Activated CD4-positive, alpha-beta T cell treated with anti-CD3 and anti-CD28 coated beads, Interleukin-2, amount 10 ng/mL, durations not matched to agents 7 days and 5 days (primary cell): ENCODE measurements at regions not wholly inside any gene's neighbourhood (a gene's known extent, or its start where the extent isn't known, plus 50 kb on each side); places are given as distances from the start of the nearest gene placed in this dataset.

Source experiments
- CTCF ChIA-PET: fragments of 350-600 bp; sonication (Branson Sonifier 250); formaldehyde crosslinking; loops from one replicate; lab custom pipeline; 2021; ENCODE audit warnings: antibody characterized with exemption; lab: Charles Lee
- POLR2A ChIA-PET: fragments of 350-600 bp; sonication (Branson Sonifier 250); formaldehyde crosslinking; loops from one replicate; lab custom pipeline; 2021; ENCODE audit warnings: antibody characterized with exemption; lab: Charles Lee
- DNase-seq: peaks from one replicate; pipeline ENCODE4 v3.0.0-alpha.2; 2020
- H3K27ac Mint-ChIP-seq: one replicate; pipeline ENCODE4 v1.8.0; 2021; ENCODE audit warnings: mild to moderate bottlenecking, moderate library complexity, mixed read lengths
- H3K27me3 Mint-ChIP-seq: one replicate; pipeline ENCODE4 v1.8.0; 2021; ENCODE audit warnings: mixed read lengths
- H3K36me3 Mint-ChIP-seq: one replicate; pipeline ENCODE4 v1.8.0; 2021; ENCODE audit warnings: low read depth, mixed read lengths
- H3K4me1 Mint-ChIP-seq: one replicate; pipeline ENCODE4 v1.8.0; 2021; ENCODE audit warnings: mixed read lengths
- H3K4me3 Mint-ChIP-seq: one replicate; pipeline ENCODE4 v1.8.0; 2021; ENCODE audit warnings: mild to moderate bottlenecking, moderate library complexity, mixed read lengths
- H3K9me3 Mint-ChIP-seq: one replicate; pipeline ENCODE4 v1.8.0; 2021; ENCODE audit warnings: mixed read lengths

GRCh38 chr6:1039746-1040145 lies 272.2 kb upstream of the FOXQ1 start:
- ChIA-PET CTCF (no interaction called here), POLR2A (no interaction called here)
- no peak for DNase-seq
- H3K27ac Mint-ChIP-seq: no peak overlapping the region
- H3K36me3 Mint-ChIP-seq: no peaks in the 10 kb centered on the region
- no peak overlapping the region for H3K4me3 Mint-ChIP-seq
- no peaks in the 10 kb centered on the region for H3K4me1 Mint-ChIP-seq
- H3K9me3 Mint-ChIP-seq: no peaks in the 10 kb centered on the region
- no peaks in the 10 kb centered on the region for H3K27me3 Mint-ChIP-seq

- H3K27ac Mint-ChIP-seq: no peak overlapping the region
- CTCF ChIA-PET: no interaction called here
Observed at GRCh38 chr6:1039191-1039590, 272.7 kb upstream of the FOXQ1 start.

GRCh38 chr6:1037430-1038202 lies 274.3 kb upstream of the FOXQ1 start:
- peaks cover 11% of the 10 kb centered on the region for H3K27me3 Mint-ChIP-seq
- ChIA-PET CTCF (no interaction called here), POLR2A (no interaction called here)
- no peaks in the 10 kb centered on the region for H3K4me1 Mint-ChIP-seq
- no peaks in the 10 kb centered on the region for H3K36me3 Mint-ChIP-seq
- DNase-seq: no peak
- H3K27ac Mint-ChIP-seq: no peak overlapping the region
- H3K4me3 Mint-ChIP-seq: no peak overlapping the region
- no peaks in the 10 kb centered on the region for H3K9me3 Mint-ChIP-seq

More at GRCh38 chr6:1039191-1039590, 272.7 kb upstream of the FOXQ1 start:
- Mint-ChIP-seq H3K9me3 (no peaks in the 10 kb centered on the region), H3K27me3 (no peaks in the 10 kb centered on the region), H3K36me3 (no peaks in the 10 kb centered on the region), H3K4me3 (no peak overlapping the region), H3K4me1 (no peaks in the 10 kb centered on the region)
- DNase-seq: no peak
- POLR2A ChIA-PET: no interaction called here

GRCh38 chr6:1035401-1035800 lies 276.5 kb upstream of the FOXQ1 start:
- Mint-ChIP-seq H3K4me1 (no peaks in the 10 kb centered on the region), H3K27me3 (peaks cover 20% of the 10 kb centered on the region), H3K4me3 (no peak overlapping the region), H3K27ac (no peak overlapping the region), H3K9me3 (no peaks in the 10 kb centered on the region), H3K36me3 (no peaks in the 10 kb centered on the region)
- ChIA-PET CTCF (no interaction called here), POLR2A (no interaction called here)
- no peak for DNase-seq

GRCh38 chr6:1031720-1032119 lies 280.2 kb upstream of the FOXQ1 start:
- Mint-ChIP-seq H3K36me3 (no peaks in the 10 kb centered on the region), H3K4me3 (no peak overlapping the region), H3K27me3 (peaks cover 20% of the 10 kb centered on the region), H3K9me3 (no peaks in the 10 kb centered on the region), H3K27ac (no peak overlapping the region), H3K4me1 (no peaks in the 10 kb centered on the region)
- ChIA-PET POLR2A (no interaction called here), CTCF (no interaction called here)
- no peak for DNase-seq

GRCh38 chr6:1029141-1029540 lies 282.8 kb upstream of the FOXQ1 start:
- Mint-ChIP-seq H3K27me3 (peaks cover 20% of the 10 kb centered on the region), H3K36me3 (no peaks in the 10 kb centered on the region), H3K4me1 (no peaks in the 10 kb centered on the region), H3K27ac (no peak overlapping the region), H3K9me3 (no peaks in the 10 kb centered on the region), H3K4me3 (no peak overlapping the region)
- ChIA-PET POLR2A (no interaction called here), CTCF (no interaction called here)
- DNase-seq: no peak

- CTCF ChIA-PET: no interaction called here
- no peaks in the 10 kb centered on the region for H3K4me1 Mint-ChIP-seq
- H3K27ac Mint-ChIP-seq: no peak overlapping the region
- H3K36me3 Mint-ChIP-seq: no peaks in the 10 kb centered on the region
- no peak overlapping the region for H3K4me3 Mint-ChIP-seq
- DNase-seq: no peak
- peaks cover 17% of the 10 kb centered on the region for H3K27me3 Mint-ChIP-seq
- POLR2A ChIA-PET: no interaction called here
- no peaks in the 10 kb centered on the region for H3K9me3 Mint-ChIP-seq
Observed at GRCh38 chr6:1028723-1029122, 283.2 kb upstream of the FOXQ1 start.

GRCh38 chr6:1027795-1028569 lies 283.9 kb upstream of the FOXQ1 start:
- CTCF ChIA-PET: interaction anchor here (1.2 kb wide), 1 partner anchor 35 kb away, joined by 3 read pairs; no protein-coding TSS in a partner anchor

GRCh38 chr6:1027109-1027794 lies 284.6 kb upstream of the FOXQ1 start:
- Mint-ChIP-seq H3K27ac (no peak overlapping the region), H3K4me1 (no peaks in the 10 kb centered on the region), H3K4me3 (no peak overlapping the region), H3K36me3 (no peaks in the 10 kb centered on the region), H3K9me3 (no peaks in the 10 kb centered on the region), H3K27me3 (peaks cover 8% of the 10 kb centered on the region)
- ChIA-PET CTCF (interaction anchor here (1.2 kb wide), 1 partner anchor 35 kb away, joined by 3 read pairs; no protein-coding TSS in a partner anchor), POLR2A (no interaction called here)
- DNase-seq: no peak

More at GRCh38 chr6:1027795-1028569, 283.9 kb upstream of the FOXQ1 start:
- POLR2A ChIA-PET: no interaction called here
- no peak for DNase-seq
- Mint-ChIP-seq H3K9me3 (no peaks in the 10 kb centered on the region), H3K4me1 (no peaks in the 10 kb centered on the region), H3K27ac (no peak overlapping the region), H3K27me3 (peaks cover 13% of the 10 kb centered on the region), H3K4me3 (no peak overlapping the region), H3K36me3 (no peaks in the 10 kb centered on the region)

- H3K27ac Mint-ChIP-seq: no peak overlapping the region
- ChIA-PET CTCF (no interaction called here), POLR2A (no interaction called here)
- no peaks in the 10 kb centered on the region for H3K4me1 Mint-ChIP-seq
- no peak overlapping the region for H3K4me3 Mint-ChIP-seq
- H3K27me3 Mint-ChIP-seq: no peaks in the 10 kb centered on the region
- DNase-seq: no peak
- no peaks in the 10 kb centered on the region for H3K36me3 Mint-ChIP-seq
- H3K9me3 Mint-ChIP-seq: no peaks in the 10 kb centered on the region
Observed at GRCh38 chr6:1025821-1026220, 286.1 kb upstream of the FOXQ1 start.

GRCh38 chr6:1024587-1024986 lies 287.3 kb upstream of the FOXQ1 start:
- H3K27ac Mint-ChIP-seq: no peak overlapping the region
- POLR2A ChIA-PET: no interaction called here
- no peak for DNase-seq
- H3K4me3 Mint-ChIP-seq: no peak overlapping the region
- H3K9me3 Mint-ChIP-seq: no peaks in the 10 kb centered on the region
- no peaks in the 10 kb centered on the region for H3K27me3 Mint-ChIP-seq
- H3K4me1 Mint-ChIP-seq: no peaks in the 10 kb centered on the region
- H3K36me3 Mint-ChIP-seq: no peaks in the 10 kb centered on the region
- CTCF ChIA-PET: no interaction called here

GRCh38 chr6:1024161-1024560 lies 287.7 kb upstream of the FOXQ1 start:
- H3K36me3 Mint-ChIP-seq: no peaks in the 10 kb centered on the region
- no peaks in the 10 kb centered on the region for H3K9me3 Mint-ChIP-seq
- H3K27me3 Mint-ChIP-seq: no peaks in the 10 kb centered on the region
- DNase-seq: no peak
- POLR2A ChIA-PET: no interaction called here
- H3K4me1 Mint-ChIP-seq: no peaks in the 10 kb centered on the region
- no peak overlapping the region for H3K27ac Mint-ChIP-seq
- no peak overlapping the region for H3K4me3 Mint-ChIP-seq
- CTCF ChIA-PET: no interaction called here

- no peak for DNase-seq
- ChIA-PET POLR2A (no interaction called here), CTCF (no interaction called here)
- Mint-ChIP-seq H3K4me3 (no peak overlapping the region), H3K27me3 (no peaks in the 10 kb centered on the region), H3K4me1 (no peaks in the 10 kb centered on the region), H3K27ac (no peak overlapping the region), H3K36me3 (no peaks in the 10 kb centered on the region), H3K9me3 (no peaks in the 10 kb centered on the region)
Observed at GRCh38 chr6:1023229-1023628, 288.7 kb upstream of the FOXQ1 start.
